Keratinocyte (primary cell): ENCODE measurements at regions not wholly inside any gene's neighbourhood (a gene's known extent, or its start where the extent isn't known, plus 50 kb on each side); places are given as distances from the start of the nearest gene placed in this dataset.

Experiments used
- DNase-seq: peaks from one replicate; pipeline ENCODE4 v3.0.0-alpha.2; 2011; ENCODE audit warnings: low read depth, missing footprints, low spot score
- FAIRE-seq: peaks from 2 replicates; lab custom pipeline; 2011; peaks lifted over from hg19 to GRCh38; lab: Jason Lieb, UNC
- H2AFZ ChIP-seq: 2 replicates; pipeline ENCODE4 v1.6.0; 2012; ENCODE audit warnings: low read length, control low read depth, inconsistent platforms; ENCODE audit not compliant: control insufficient read depth
- H3K27ac ChIP-seq: 2 replicates; pipeline ENCODE4 v1.5.1; 2011; ENCODE audit warnings: low read length; ENCODE audit not compliant: control insufficient read depth, insufficient read depth
- H3K27me3 ChIP-seq: 3 replicates; pipeline ENCODE4 v1.6.0; 2011; ENCODE audit warnings: low read length; ENCODE audit not compliant: control insufficient read depth, insufficient read depth; ENCODE audit errors: extremely low read depth
- H3K36me3 ChIP-seq, 2 experiments: 2 replicates in 1 of 2; 3 replicates in 1 of 2; pipeline ENCODE4 v1.5.1; 2011; ENCODE audit warnings: low read length in 2 of 2, mild to moderate bottlenecking in 1 of 2; ENCODE audit not compliant: control insufficient read depth in 2 of 2, insufficient read depth in 2 of 2; ENCODE audit errors: extremely low read depth in 1 of 2
- H3K4me1 ChIP-seq: 3 replicates; pipeline ENCODE4 v1.5.1; 2011; ENCODE audit warnings: low read length; ENCODE audit not compliant: control insufficient read depth, insufficient read depth; ENCODE audit errors: extremely low read depth
- H3K4me2 ChIP-seq: 3 replicates; pipeline ENCODE4 v1.6.0; 2011; ENCODE audit warnings: low read depth, low read length; ENCODE audit not compliant: control insufficient read depth, insufficient read depth; ENCODE audit errors: extremely low read depth
- H3K4me3 ChIP-seq, 3 experiments: fragments of 200-600 bp in 1 of 3; sonication (generic) in 1 of 3; 2 replicates in 2 of 3; 3 replicates in 1 of 3; pipeline ENCODE4 v1.5.1; 2011 to 2016; ENCODE audit warnings: low read length in 3 of 3, mild to moderate bottlenecking in 3 of 3, control low read depth in 2 of 3, inconsistent platforms in 1 of 3, low read depth in 1 of 3, mixed read lengths in 1 of 3, mixed run types in 1 of 3, moderate library complexity in 1 of 3; ENCODE audit not compliant: control insufficient read depth in 2 of 3, insufficient read depth in 2 of 3; ENCODE audit errors: extremely low read depth in 1 of 3
- H3K79me2 ChIP-seq: 2 replicates; pipeline ENCODE4 v1.6.0; 2012; ENCODE audit warnings: low read length; ENCODE audit not compliant: control insufficient read depth, insufficient read depth
- H3K9ac ChIP-seq: 3 replicates; pipeline ENCODE4 v1.6.0; 2011; ENCODE audit warnings: low read length; ENCODE audit not compliant: control insufficient read depth, insufficient read depth; ENCODE audit errors: extremely low read depth
- H3K9me1 ChIP-seq: 3 replicates; pipeline ENCODE4 v1.6.0; 2011; ENCODE audit warnings: low read length; ENCODE audit not compliant: control insufficient read depth, insufficient read depth; ENCODE audit errors: extremely low read depth
- H3K9me3 ChIP-seq: 2 replicates; pipeline ENCODE4 v1.5.1; 2012; ENCODE audit warnings: low read depth, low read length; ENCODE audit not compliant: control insufficient read depth
- H4K20me1 ChIP-seq: 3 replicates; pipeline ENCODE4 v1.6.0; 2011; ENCODE audit warnings: low read length; ENCODE audit not compliant: control insufficient read depth, insufficient read depth; ENCODE audit errors: extremely low read depth
- EZH2 ChIP-seq: IDR thresholded peaks from one replicate; pipeline ENCODE4 v1.6.1; 2012; ENCODE audit warnings: inconsistent platforms, mild to moderate bottlenecking, low read length, moderate library complexity
- dilution Hi-C: fragments of 300-500 bp; cut with MboI; formaldehyde crosslinking; loops from one replicate; pipeline ENCODE4 v1.7.0; 2020; ENCODE audit warnings: low sequenced_read_pairs; ENCODE audit not compliant: extremely low pct_ligation_motif_present
- TF ChIP-seq, protein P1 (sequence below), 3 experiments: IDR thresholded peaks in 1 of 3; conservative IDR thresholded peaks in 1 of 3; optimal IDR thresholded peaks in 1 of 3; 2 replicates in 2 of 3; 3 replicates in 1 of 3; pipeline versions ENCODE3 to v1.5.1; 2011; ENCODE audit warnings: low read length in 3 of 3, mild to moderate bottlenecking in 3 of 3, moderate library complexity in 2 of 3, control low read depth in 1 of 3, inconsistent platforms in 1 of 3; ENCODE audit not compliant: insufficient read depth in 2 of 3; ENCODE audit errors: extremely low read depth in 1 of 3

DNA sequence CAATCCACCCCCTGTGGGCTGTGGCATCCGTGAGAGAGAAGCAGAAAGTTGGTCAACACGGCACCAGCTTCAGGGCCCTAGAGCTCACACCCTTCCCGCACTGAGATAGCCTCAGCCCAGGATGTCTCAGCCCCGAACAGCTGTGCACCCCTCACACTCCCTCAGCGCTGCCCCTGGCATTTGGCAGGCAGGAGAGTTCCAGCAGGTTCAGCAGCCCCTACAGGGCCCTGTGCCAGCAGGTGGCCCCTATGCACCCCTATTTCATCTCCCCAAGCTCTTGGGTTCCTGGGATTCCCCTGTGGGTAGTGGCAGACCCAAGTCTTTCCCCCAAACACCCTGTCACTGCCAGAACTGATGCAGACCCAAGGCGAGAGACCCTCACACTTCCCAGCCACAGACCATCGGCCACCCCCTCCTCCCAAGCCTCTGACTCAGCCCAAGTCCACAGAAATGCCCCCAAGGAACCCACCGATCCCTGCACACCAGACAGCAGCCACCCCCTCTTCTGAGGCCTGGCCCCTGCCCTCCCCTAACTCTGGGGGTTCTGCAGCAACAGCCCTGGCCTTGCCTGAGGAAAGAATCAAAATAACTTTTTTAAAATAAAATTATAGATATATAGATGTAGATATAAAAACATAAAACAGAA is 183.6 kb downstream of the IGLL1 start:
- Histone ChIP-seq H3K4me2 (no peak overlapping the region), H3K9ac (no peak overlapping the region), H3K9me1 (no peaks in the 10 kb centered on the region), H3K4me1 (no peaks in the 10 kb centered on the region), H3K36me3 (no peaks in the 10 kb centered on the region), H3K9me3 (no peaks in the 10 kb centered on the region), H4K20me1 (no peaks in the 10 kb centered on the region), H2AFZ (no peak overlapping the region), H3K79me2 (no peaks in the 10 kb centered on the region), H3K27ac (no peak overlapping the region), H3K4me3 (no peak overlapping the region), H3K27me3 (no peaks in the 10 kb centered on the region)
- TF ChIP-seq, protein P1, sequence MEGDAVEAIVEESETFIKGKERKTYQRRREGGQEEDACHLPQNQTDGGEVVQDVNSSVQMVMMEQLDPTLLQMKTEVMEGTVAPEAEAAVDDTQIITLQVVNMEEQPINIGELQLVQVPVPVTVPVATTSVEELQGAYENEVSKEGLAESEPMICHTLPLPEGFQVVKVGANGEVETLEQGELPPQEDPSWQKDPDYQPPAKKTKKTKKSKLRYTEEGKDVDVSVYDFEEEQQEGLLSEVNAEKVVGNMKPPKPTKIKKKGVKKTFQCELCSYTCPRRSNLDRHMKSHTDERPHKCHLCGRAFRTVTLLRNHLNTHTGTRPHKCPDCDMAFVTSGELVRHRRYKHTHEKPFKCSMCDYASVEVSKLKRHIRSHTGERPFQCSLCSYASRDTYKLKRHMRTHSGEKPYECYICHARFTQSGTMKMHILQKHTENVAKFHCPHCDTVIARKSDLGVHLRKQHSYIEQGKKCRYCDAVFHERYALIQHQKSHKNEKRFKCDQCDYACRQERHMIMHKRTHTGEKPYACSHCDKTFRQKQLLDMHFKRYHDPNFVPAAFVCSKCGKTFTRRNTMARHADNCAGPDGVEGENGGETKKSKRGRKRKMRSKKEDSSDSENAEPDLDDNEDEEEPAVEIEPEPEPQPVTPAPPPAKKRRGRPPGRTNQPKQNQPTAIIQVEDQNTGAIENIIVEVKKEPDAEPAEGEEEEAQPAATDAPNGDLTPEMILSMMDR (optimal IDR thresholded peaks at IDR 0.05 in 1 of 3, IDR thresholded peaks at IDR 0.05 in 1 of 3, conservative IDR thresholded peaks at IDR 0.05 in 1 of 3; ENCODE audit: extremely low read depth in 1 of 3, insufficient read depth in 2 of 3, low read length in 3 of 3): no peak
- TF ChIP-seq EZH2: no peak
- no peak for FAIRE-seq
- DNase-seq: no peak
- dilution Hi-C loops: no loop called here

DNA sequence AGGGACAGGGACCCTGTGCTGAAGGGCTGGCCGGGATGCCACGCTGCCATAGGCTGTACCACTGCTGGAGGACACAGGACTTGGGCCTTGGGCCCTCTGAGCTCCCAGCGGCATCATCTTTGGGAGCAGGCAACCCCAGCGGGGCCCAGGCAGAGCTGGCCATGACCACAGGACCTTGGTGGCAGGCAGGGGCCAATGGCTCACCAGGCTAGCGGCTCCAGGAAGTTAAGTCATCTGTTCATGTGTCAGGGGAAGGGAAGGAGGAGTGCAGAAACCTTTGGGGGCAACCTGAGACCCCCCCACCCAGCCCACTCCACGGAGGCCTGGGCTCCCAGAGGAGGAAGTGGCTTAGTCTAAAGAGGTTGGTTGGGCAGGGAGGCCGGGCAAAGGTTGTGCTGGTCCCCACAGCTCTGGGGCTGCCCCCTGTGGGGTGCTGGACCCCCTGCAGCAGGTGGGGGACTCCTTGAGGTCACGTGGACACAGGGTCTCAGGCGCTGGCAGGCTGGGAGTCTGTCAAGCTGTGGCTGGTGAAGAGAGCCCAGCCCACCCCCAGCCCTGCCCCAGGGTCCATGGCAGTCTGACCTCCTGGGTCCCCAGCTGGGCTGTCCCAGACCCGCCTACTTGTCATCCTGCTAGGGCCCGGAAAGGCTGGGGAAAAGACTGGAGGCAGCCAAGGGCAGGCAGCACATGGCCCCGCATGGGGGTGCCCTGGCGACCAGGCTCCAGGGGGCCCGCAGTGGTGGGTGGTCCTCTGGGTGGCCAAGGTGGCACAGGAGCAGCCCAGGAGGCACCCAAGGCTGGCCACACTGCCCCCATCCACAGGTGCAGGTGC is 184.3 kb downstream of the IGLL1 start:
- Histone ChIP-seq H3K9me3 (no peaks in the 10 kb centered on the region), H3K9me1 (no peaks in the 10 kb centered on the region), H3K27ac (no peak overlapping the region), H3K36me3 (no peaks in the 10 kb centered on the region), H3K79me2 (no peaks in the 10 kb centered on the region), H3K9ac (no peak overlapping the region), H3K4me3 (no peak overlapping the region), H3K4me1 (no peaks in the 10 kb centered on the region), H3K4me2 (no peak overlapping the region), H2AFZ (no peak overlapping the region), H4K20me1 (no peaks in the 10 kb centered on the region), H3K27me3 (no peaks in the 10 kb centered on the region)
- no peak for TF ChIP-seq EZH2
- TF ChIP-seq, protein P1 (optimal IDR thresholded peaks at IDR 0.05 in 1 of 3, IDR thresholded peaks at IDR 0.05 in 1 of 3, conservative IDR thresholded peaks at IDR 0.05 in 1 of 3; ENCODE audit: extremely low read depth in 1 of 3, insufficient read depth in 2 of 3, low read length in 3 of 3): no peak
- FAIRE-seq (no peak), DNase-seq (no peak)
- dilution Hi-C loops: no loop called here
